ENCODE measurements at regions not wholly inside any gene's neighbourhood (a gene's known extent, or its start where the extent isn't known, plus 50 kb on each side); places are given as distances from the start of the nearest gene placed in this dataset.

GRCh38 chr13:112131713-112132113, 64.8 kb downstream of the SOX1 start:
- intact Hi-C loops (cut with micrococcal nuclease), result no loop called here
- POLR2A ChIA-PET, result no interaction called here
- dilution Hi-C loops (cut with MboI; ENCODE audit: extremely low pct_ligation_motif_present, low sequenced_read_pairs), result no loop called here
- BruUV-seq (replicated peaks), result no TSS peak
- Histone ChIP-seq H3K4me2 (ENCODE audit: insufficient read depth, low read length) (no peak overlapping the region), H3K4me1 (ENCODE audit: control insufficient read depth, extremely low read depth, insufficient read depth, low read length) (no peaks in the 10 kb centered on the region), H2AFZ (ENCODE audit: low read depth, low read length) (no peak overlapping the region), H3K9me3 (replicated peaks; ENCODE audit: control insufficient read depth, insufficient read depth, low read length) (no peaks in the 10 kb centered on the region), H3K9ac (replicated peaks; ENCODE audit: extremely low read depth, insufficient read depth, low read length) (no peak overlapping the region), H3K79me2 (ENCODE audit: control insufficient read depth, insufficient read depth, low read length) (no peaks in the 10 kb centered on the region), H3K36me3 (ENCODE audit: control insufficient read depth in 2 of 2, extremely low read depth in 1 of 2, insufficient read depth in 2 of 2, low read length in 2 of 2) (no peaks in the 10 kb centered on the region), H3K27ac (ENCODE audit: insufficient read depth, low read depth, low read length) (no peak overlapping the region), H3K4me3 (replicated peaks in 1 of 3; ENCODE audit: insufficient read depth in 1 of 3, low read depth in 1 of 3, low read length in 3 of 3) (no peak overlapping the region), H3K9me1 (replicated peaks; ENCODE audit: control insufficient read depth, extremely low read depth, insufficient read depth, low read length) (no peaks in the 10 kb centered on the region), H3K27me3 (ENCODE audit: control insufficient read depth in 2 of 2, insufficient read depth in 2 of 2, low read length in 2 of 2) (no peaks in the 10 kb centered on the region), H4K20me1 (replicated peaks; ENCODE audit: control insufficient read depth, extremely low read depth, insufficient read depth, low read length) (no peaks in the 10 kb centered on the region)
- CTCF ChIA-PET, result no interaction called here
- DNase-seq (ENCODE audit: low read depth, low spot score) (no peak), FAIRE-seq (no peak)
- TF ChIP-seq POLR2AphosphoS5 (IDR thresholded peaks at IDR 0.05; ENCODE audit: insufficient read depth, low read depth, low read length) (no peak), POLR2A (IDR thresholded peaks at IDR 0.05; ENCODE audit: low read depth, low read length) (no peak), EZH2 (IDR thresholded peaks at IDR 0.05; ENCODE audit: borderline replicate concordance, low read depth, low read length, severe bottlenecking) (no peak), JUN (IDR thresholded peaks at IDR 0.05; ENCODE audit: borderline replicate concordance, insufficient read depth, insufficient read length, low read depth) (no peak), GATA2 (IDR thresholded peaks at IDR 0.05; ENCODE audit: insufficient read depth, insufficient read length, low read depth, low read length) (no peak), MYC (IDR thresholded peaks at IDR 0.05; ENCODE audit: low read depth, low read length) (no peak), CTCF (IDR thresholded peaks at IDR 0.05; ENCODE audit: extremely low read depth in 1 of 2, insufficient read depth in 1 of 2, low read depth in 1 of 2, low read length in 2 of 2) (no peak), FOS (IDR thresholded peaks at IDR 0.05; ENCODE audit: borderline replicate concordance, insufficient read depth, low read length) (no peak)
- TF ChIP-seq, protein P1, sequence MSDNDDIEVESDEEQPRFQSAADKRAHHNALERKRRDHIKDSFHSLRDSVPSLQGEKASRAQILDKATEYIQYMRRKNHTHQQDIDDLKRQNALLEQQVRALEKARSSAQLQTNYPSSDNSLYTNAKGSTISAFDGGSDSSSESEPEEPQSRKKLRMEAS (IDR thresholded peaks at IDR 0.05; ENCODE audit: insufficient read depth, insufficient read length), result no peak
